Testis (tissue), 2 donors: ENCODE measurements at regions not wholly inside any gene's neighbourhood (a gene's known extent, or its start where the extent isn't known, plus 50 kb on each side); places are given as distances from the start of the nearest gene placed in this dataset.

Experiments
- POLR2A ChIP-seq: fragments of 450-650 bp; IDR thresholded peaks from one replicate; pipeline ENCODE4 v1.6.1; 2017; ENCODE audit warnings: antibody characterized with exemption, mild to moderate bottlenecking, moderate library complexity
- TF ChIP-seq, protein P1 (sequence below), 3 experiments: fragments of 450-650 bp in 2 of 3; fragments of 200-600 bp in 1 of 3; sonication (generic) in 1 of 3; IDR thresholded peaks; one replicate each; pipeline ENCODE4 v1.5.1; 2016 to 2019; ENCODE audit warnings: antibody characterized with exemption in 3 of 3, mild to moderate bottlenecking in 2 of 3, moderate library complexity in 1 of 3

- TF ChIP-seq, protein P1, sequence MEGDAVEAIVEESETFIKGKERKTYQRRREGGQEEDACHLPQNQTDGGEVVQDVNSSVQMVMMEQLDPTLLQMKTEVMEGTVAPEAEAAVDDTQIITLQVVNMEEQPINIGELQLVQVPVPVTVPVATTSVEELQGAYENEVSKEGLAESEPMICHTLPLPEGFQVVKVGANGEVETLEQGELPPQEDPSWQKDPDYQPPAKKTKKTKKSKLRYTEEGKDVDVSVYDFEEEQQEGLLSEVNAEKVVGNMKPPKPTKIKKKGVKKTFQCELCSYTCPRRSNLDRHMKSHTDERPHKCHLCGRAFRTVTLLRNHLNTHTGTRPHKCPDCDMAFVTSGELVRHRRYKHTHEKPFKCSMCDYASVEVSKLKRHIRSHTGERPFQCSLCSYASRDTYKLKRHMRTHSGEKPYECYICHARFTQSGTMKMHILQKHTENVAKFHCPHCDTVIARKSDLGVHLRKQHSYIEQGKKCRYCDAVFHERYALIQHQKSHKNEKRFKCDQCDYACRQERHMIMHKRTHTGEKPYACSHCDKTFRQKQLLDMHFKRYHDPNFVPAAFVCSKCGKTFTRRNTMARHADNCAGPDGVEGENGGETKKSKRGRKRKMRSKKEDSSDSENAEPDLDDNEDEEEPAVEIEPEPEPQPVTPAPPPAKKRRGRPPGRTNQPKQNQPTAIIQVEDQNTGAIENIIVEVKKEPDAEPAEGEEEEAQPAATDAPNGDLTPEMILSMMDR (IDR thresholded peaks at IDR 0.05) = no peak
- TF ChIP-seq POLR2A = no peak
Measured at GRCh38 chr5:82599692-82600091, 321.5 kb upstream of the RPS23 start.
